ENCODE measurements at regions not wholly inside any gene's neighbourhood (a gene's known extent, or its start where the extent isn't known, plus 50 kb on each side); places are given as distances from the start of the nearest gene placed in this dataset.
"Not testable (repeated sequence)": the region's sequence is repeated elsewhere in the genome, so short reads cannot be mapped to it uniquely, and the experiment has no call there.

DNA sequence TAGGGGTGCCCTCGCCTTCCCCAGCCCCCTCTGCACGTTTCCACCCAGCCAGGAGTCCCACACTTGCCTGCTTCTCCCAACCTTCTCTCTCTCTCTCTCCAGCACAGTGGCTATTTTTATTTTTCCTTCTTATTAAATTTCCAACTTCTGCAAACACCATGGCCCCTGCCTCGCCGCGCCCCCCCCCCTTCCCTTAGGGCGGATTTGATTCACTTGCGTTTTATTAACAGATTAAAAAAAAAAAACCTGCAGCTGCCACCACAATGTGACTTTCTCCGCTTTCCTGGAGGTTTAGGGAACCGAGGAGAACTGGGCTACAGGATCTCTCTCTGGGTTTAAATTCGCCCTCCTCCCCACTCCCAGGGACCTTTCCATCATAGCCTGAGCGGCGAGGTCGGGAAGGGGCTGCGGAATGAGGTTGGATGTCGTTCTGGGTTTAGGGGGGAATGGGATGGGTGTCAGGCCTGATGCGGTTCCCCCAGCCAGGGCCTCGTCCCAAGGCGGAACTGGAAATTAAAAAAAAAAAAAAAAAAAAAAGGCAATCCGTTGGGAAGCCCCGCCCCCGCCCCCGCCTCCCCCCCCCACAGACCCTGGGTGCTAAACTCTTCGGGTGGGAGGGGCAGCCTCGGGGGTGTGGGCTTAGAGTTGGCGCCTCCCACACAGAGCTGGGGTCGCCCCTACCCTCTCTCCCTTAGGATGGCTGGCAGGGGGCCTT lies 87.3 kb upstream of the ADGRL1 start:
- TF ChIP-seq, protein P1, sequence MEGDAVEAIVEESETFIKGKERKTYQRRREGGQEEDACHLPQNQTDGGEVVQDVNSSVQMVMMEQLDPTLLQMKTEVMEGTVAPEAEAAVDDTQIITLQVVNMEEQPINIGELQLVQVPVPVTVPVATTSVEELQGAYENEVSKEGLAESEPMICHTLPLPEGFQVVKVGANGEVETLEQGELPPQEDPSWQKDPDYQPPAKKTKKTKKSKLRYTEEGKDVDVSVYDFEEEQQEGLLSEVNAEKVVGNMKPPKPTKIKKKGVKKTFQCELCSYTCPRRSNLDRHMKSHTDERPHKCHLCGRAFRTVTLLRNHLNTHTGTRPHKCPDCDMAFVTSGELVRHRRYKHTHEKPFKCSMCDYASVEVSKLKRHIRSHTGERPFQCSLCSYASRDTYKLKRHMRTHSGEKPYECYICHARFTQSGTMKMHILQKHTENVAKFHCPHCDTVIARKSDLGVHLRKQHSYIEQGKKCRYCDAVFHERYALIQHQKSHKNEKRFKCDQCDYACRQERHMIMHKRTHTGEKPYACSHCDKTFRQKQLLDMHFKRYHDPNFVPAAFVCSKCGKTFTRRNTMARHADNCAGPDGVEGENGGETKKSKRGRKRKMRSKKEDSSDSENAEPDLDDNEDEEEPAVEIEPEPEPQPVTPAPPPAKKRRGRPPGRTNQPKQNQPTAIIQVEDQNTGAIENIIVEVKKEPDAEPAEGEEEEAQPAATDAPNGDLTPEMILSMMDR (IDR thresholded peaks at IDR 0.05): not testable (repeated sequence)
- not testable (repeated sequence) for TF ChIP-seq POLR2A (IDR thresholded peaks at IDR 0.05); POLR2AphosphoS5 (IDR thresholded peaks at IDR 0.05); EP300 (IDR thresholded peaks at IDR 0.05; ENCODE audit: low read depth)

Measured in transverse colon (tissue), 4 donors.